Activated naive CD4-positive, alpha-beta T cell (primary cell): ENCODE measurements at regions not wholly inside any gene's neighbourhood (a gene's known extent, or its start where the extent isn't known, plus 50 kb on each side); places are given as distances from the start of the nearest gene placed in this dataset.
"Not testable (repeated sequence)": the region's sequence is repeated elsewhere in the genome, so short reads cannot be mapped to it uniquely, and the experiment has no call there.

ENCODE experiments used
- DNase-seq, 4 experiments: peaks; one replicate each; lab custom pipeline; 2025; lab: John Stamatoyannopoulos, UW

- DNase-seq: no peak
Observed at GRCh38 chr3:109656225-109656624, 318.9 kb upstream of the DPPA4 start.

- no peak for DNase-seq
Observed at GRCh38 chr3:109678600-109678999, 341.3 kb upstream of the DPPA4 start.

- DNase-seq: no peak
Observed at GRCh38 chr3:109679664-109680063, 342.3 kb upstream of the DPPA4 start.

GRCh38 chr3:109683746-109684145, 346.4 kb upstream of the DPPA4 start:
- no peak for DNase-seq

GRCh38 chr3:109685084-109686079, 348.0 kb upstream of the DPPA4 start:
- no peak for DNase-seq

- no peak for DNase-seq
Observed at GRCh38 chr3:109687626-109688025, 350.3 kb upstream of the DPPA4 start.

- no peak for DNase-seq
Observed at GRCh38 chr3:109696932-109697331, 359.6 kb upstream of the DPPA4 start.

GRCh38 chr3:109702252-109702651, 364.9 kb upstream of the DPPA4 start:
- DNase-seq: no peak

GRCh38 chr3:109702976-109703375, 365.6 kb upstream of the DPPA4 start:
- DNase-seq: no peak

GRCh38 chr3:109705133-109705532, 367.8 kb upstream of the DPPA4 start:
- not testable (repeated sequence) for DNase-seq

GRCh38 chr3:109707617-109708016, 370.3 kb upstream of the DPPA4 start:
- DNase-seq: no peak

- DNase-seq: no peak
Observed at GRCh38 chr3:109713288-109713687, 375.9 kb upstream of the DPPA4 start.

- DNase-seq: no peak
Observed at GRCh38 chr3:109715707-109716106, 378.4 kb upstream of the DPPA4 start.

GRCh38 chr3:109718850-109719249, 381.5 kb upstream of the DPPA4 start:
- no peak for DNase-seq

- no peak for DNase-seq
Observed at GRCh38 chr3:109728861-109729494, 391.6 kb upstream of the DPPA4 start.

GRCh38 chr3:109731639-109732473, 394.5 kb upstream of the DPPA4 start:
- DNase-seq: peak in 3 of 4 experiments; percentile 2 to 20 (median 11)

- no peak for DNase-seq
Observed at GRCh38 chr3:109743981-109744380, 406.6 kb upstream of the DPPA4 start.

GRCh38 chr3:109772520-109772919, 435.2 kb upstream of the DPPA4 start:
- DNase-seq: no peak

- DNase-seq: no peak
Observed at GRCh38 chr3:109774108-109774507, 436.8 kb upstream of the DPPA4 start.

- DNase-seq: no peak
Observed at GRCh38 chr3:109784285-109784684, 446.9 kb upstream of the DPPA4 start.

- no peak for DNase-seq
Observed at GRCh38 chr3:109784852-109785631, 447.7 kb upstream of the DPPA4 start.
